IMR-90 (cell line): ENCODE measurements at regions not wholly inside any gene's neighbourhood (a gene's known extent, or its start where the extent isn't known, plus 50 kb on each side); places are given as distances from the start of the nearest gene placed in this dataset.

Source experiments
- ATAC-seq: fragments of 200-7000 bp; cut with Tn5 transposase; 2 replicates; pipeline ENCODE4 v1.9.1; 2020; ENCODE audit warnings: low read depth, mild to moderate bottlenecking, moderate library complexity
- BruUV-seq: library from RNA; stranded (reverse); fragments of 400-500 nt; replicated peaks from 2 replicates; lab custom pipeline; 2021; lab: Mats Ljungman, UMichigan
- CTCF ChIA-PET: fragments of 300-600 bp; formaldehyde crosslinking; extraction: SDS; loops from one replicate; lab custom pipeline; 2021; ENCODE audit warnings: antibody characterized with exemption; lab: Yijun Ruan, JAX
- POLR2A ChIA-PET: fragments of 300-600 bp; sonication (Branson Sonifier 250); formaldehyde crosslinking; loops from one replicate; lab custom pipeline; 2022; ENCODE audit warnings: antibody characterized with exemption; ENCODE audit not compliant: unreplicated experiment; lab: Charles Lee
- DNase-seq: peaks from one replicate; pipeline ENCODE4 v3.0.0; 2013
- H2AFZ ChIP-seq: replicated peaks from 2 replicates; pipeline ENCODE3; 2013; ENCODE audit warnings: low read length, mild to moderate bottlenecking; ENCODE audit not compliant: poor library complexity
- H2AK5ac ChIP-seq: 2 replicates; pipeline ENCODE4 v1.6.1; 2013; ENCODE audit warnings: low read depth, low read length, inconsistent platforms
- H2AK9ac ChIP-seq: replicated peaks from 2 replicates; pipeline ENCODE3; 2013; ENCODE audit warnings: mild to moderate bottlenecking, low read depth, low read length, moderate library complexity; ENCODE audit not compliant: poor library complexity
- H2BK120ac ChIP-seq: 2 replicates; pipeline ENCODE4 v1.6.1; 2013; ENCODE audit warnings: low read depth, low read length, inconsistent platforms
- H2BK15ac ChIP-seq: 3 replicates; pipeline ENCODE4 v1.6.1; 2013; ENCODE audit warnings: low read depth, low read length, inconsistent platforms
- H2BK20ac ChIP-seq: 2 replicates; pipeline ENCODE4 v1.6.1; 2013; ENCODE audit warnings: low read depth, mild to moderate bottlenecking, inconsistent platforms, low read length, moderate library complexity
- H2BK5ac ChIP-seq: 2 replicates; pipeline ENCODE4 v1.6.1; 2013; ENCODE audit warnings: mild to moderate bottlenecking, low read depth, low read length, inconsistent platforms; ENCODE audit not compliant: poor library complexity, severe bottlenecking
- H3K14ac ChIP-seq: replicated peaks from 2 replicates; pipeline ENCODE4 v1.6.1; 2013; ENCODE audit warnings: low read depth, low read length, inconsistent platforms
- H3K18ac ChIP-seq: 2 replicates; pipeline ENCODE4 v1.6.1; 2013; ENCODE audit warnings: low read depth, low read length, control low read depth
- H3K23ac ChIP-seq: 2 replicates; pipeline ENCODE4 v1.6.1; 2013; ENCODE audit warnings: low read depth, low read length, inconsistent platforms
- H3K27ac ChIP-seq: 2 replicates; pipeline ENCODE4 v1.5.1; 2013; ENCODE audit warnings: mild to moderate bottlenecking, control low read depth, low read length; ENCODE audit not compliant: insufficient read depth
- H3K27me3 ChIP-seq: 2 replicates; pipeline ENCODE4 v1.6.1; 2013; ENCODE audit warnings: low read length; ENCODE audit not compliant: control insufficient read depth, insufficient read depth
- H3K36me3 ChIP-seq: 2 replicates; pipeline ENCODE4 v1.6.1; 2013; ENCODE audit warnings: low read length, mixed read lengths; ENCODE audit not compliant: control insufficient read depth, insufficient read depth
- H3K4ac ChIP-seq: 2 replicates; pipeline ENCODE4 v1.6.1; 2013; ENCODE audit warnings: low read depth, low read length, inconsistent platforms
- H3K4me1 ChIP-seq: 2 replicates; pipeline ENCODE4 v1.6.1; 2013; ENCODE audit warnings: low read length, mixed read lengths; ENCODE audit not compliant: control insufficient read depth, insufficient read depth
- H3K4me2 ChIP-seq: 2 replicates; pipeline ENCODE4 v1.6.1; 2013; ENCODE audit warnings: low read depth, mild to moderate bottlenecking, control low read depth, low read length, moderate library complexity
- H3K4me3 ChIP-seq: 2 replicates; pipeline ENCODE4 v1.5.1; 2013; ENCODE audit warnings: low read depth, mild to moderate bottlenecking, control low read depth, low read length, moderate library complexity; ENCODE audit not compliant: insufficient read depth
- H3K56ac ChIP-seq: 2 replicates; pipeline ENCODE4 v1.6.1; 2013; ENCODE audit warnings: low read length, inconsistent platforms; ENCODE audit not compliant: insufficient read depth; ENCODE audit errors: extremely low read depth
- H3K79me1 ChIP-seq, 2 experiments: 2 replicates each; pipeline ENCODE4 v1.6.1; 2013; ENCODE audit warnings: low read length in 2 of 2, inconsistent platforms in 1 of 2, low read depth in 1 of 2
- H3K9ac ChIP-seq: 2 replicates; pipeline ENCODE4 v1.6.1; 2013; ENCODE audit warnings: low read depth, low read length, control low read depth
- H3K9me1 ChIP-seq: 2 replicates; pipeline ENCODE4 v1.6.1; 2013; ENCODE audit warnings: low read length, inconsistent platforms; ENCODE audit not compliant: insufficient read depth
- H3K9me3 ChIP-seq: 2 replicates; pipeline ENCODE4 v1.6.1; 2013; ENCODE audit warnings: low read length; ENCODE audit not compliant: control insufficient read depth, insufficient read depth
- H4K20me1 ChIP-seq: 2 replicates; pipeline ENCODE4 v1.6.1; 2013; ENCODE audit warnings: low read length, inconsistent platforms; ENCODE audit not compliant: insufficient read depth
- H4K5ac ChIP-seq: 2 replicates; pipeline ENCODE4 v1.6.1; 2013; ENCODE audit warnings: mild to moderate bottlenecking, low read depth, low read length, control low read depth
- H4K8ac ChIP-seq, 2 experiments: 2 replicates each; pipeline ENCODE4 v1.6.1; 2013; ENCODE audit warnings: low read depth in 2 of 2, low read length in 2 of 2, control low read depth in 1 of 2, inconsistent platforms in 1 of 2
- H4K91ac ChIP-seq: 2 replicates; pipeline ENCODE4 v1.6.1; 2013; ENCODE audit warnings: low read depth, low read length, inconsistent platforms; ENCODE audit not compliant: insufficient read depth
- BHLHE40 ChIP-seq: fragments of 150-350 bp; IDR thresholded peaks from 2 replicates; pipeline ENCODE4 v1.6.1; 2016; ENCODE audit warnings: mild to moderate bottlenecking, low read depth, low read length
- CEBPB ChIP-seq: IDR thresholded peaks from 2 replicates; pipeline ENCODE4 v1.6.1; 2012; ENCODE audit warnings: low read depth, low read length, improper control_type of control experiment
- CHD1 ChIP-seq: IDR thresholded peaks from 2 replicates; pipeline ENCODE4 v1.6.1; 2012; ENCODE audit warnings: low read depth, low read length, improper control_type of control experiment
- FOS ChIP-seq: fragments of 150-350 bp; IDR thresholded peaks from 2 replicates; pipeline ENCODE4 v1.6.1; 2016; ENCODE audit warnings: low read depth, low read length
- MAFK ChIP-seq: IDR thresholded peaks from 2 replicates; pipeline ENCODE4 v1.6.1; 2012; ENCODE audit warnings: low read depth, low read length, improper control_type of control experiment
- MAZ ChIP-seq: IDR thresholded peaks from 2 replicates; pipeline ENCODE4 v1.6.1; 2012; ENCODE audit warnings: low read depth, mild to moderate bottlenecking, low read length, improper control_type of control experiment, moderate library complexity, borderline replicate concordance
- MXI1 ChIP-seq: IDR thresholded peaks from 2 replicates; pipeline ENCODE4 v1.6.1; 2012; ENCODE audit warnings: low read depth, mild to moderate bottlenecking, low read length, moderate library complexity, borderline replicate concordance
- NFE2L2 ChIP-seq: fragments of 150-350 bp; IDR thresholded peaks from 2 replicates; pipeline ENCODE4 v1.6.1; 2016; ENCODE audit warnings: low read depth, mild to moderate bottlenecking, low read length
- POLR2A ChIP-seq: IDR thresholded peaks from 2 replicates; pipeline ENCODE4 v1.6.1; 2012; ENCODE audit warnings: mild to moderate bottlenecking, low read depth, low read length
- RAD21 ChIP-seq: IDR thresholded peaks from 2 replicates; pipeline ENCODE4 v1.6.1; 2012; ENCODE audit warnings: low read length, improper control_type of control experiment
- RCOR1 ChIP-seq: IDR thresholded peaks from 2 replicates; pipeline ENCODE4 v1.6.1; 2012; ENCODE audit warnings: mild to moderate bottlenecking, low read length, improper control_type of control experiment; ENCODE audit not compliant: insufficient replicate concordance
- RFX5 ChIP-seq: IDR thresholded peaks from 2 replicates; pipeline ENCODE4 v1.8.0; 2012; ENCODE audit warnings: low read depth, mild to moderate bottlenecking, low read length, moderate library complexity
- SMC3 ChIP-seq: fragments of 150-350 bp; IDR thresholded peaks from 2 replicates; pipeline ENCODE4 v1.6.1; 2016; ENCODE audit warnings: low read depth, mild to moderate bottlenecking, antibody characterized with exemption, low read length, moderate library complexity
- dilution Hi-C: fragments of 300-500 bp; cut with HindIII; formaldehyde crosslinking; loops from one replicate; pipeline ENCODE4 v1.14.3; 2018; ENCODE audit warnings: low sequenced_read_pairs; ENCODE audit not compliant: unreplicated experiment
- in situ Hi-C: fragments of 300-500 bp; cut with MboI; formaldehyde crosslinking; loops from 3 replicates; pipeline ENCODE4 v1.14.3; 2019; ENCODE audit warnings: low sequenced_read_pairs, inconsistent platforms, mixed read lengths
- intact Hi-C: fragments of 100-400 bp; cut with micrococcal nuclease; formaldehyde crosslinking; loops from 2 replicates; pipeline ENCODE4 v1.10.0; 2022
- TF ChIP-seq, protein P1 (sequence below): conservative IDR thresholded peaks from 2 replicates; pipeline ENCODE4 v1.5.1; 2012; ENCODE audit warnings: mild to moderate bottlenecking, low read depth, low read length, improper control_type of control experiment
- TF ChIP-seq, protein P2 (sequence below): fragments of 150-350 bp; IDR thresholded peaks from 2 replicates; pipeline ENCODE4 v1.6.1; 2017; ENCODE audit warnings: mild to moderate bottlenecking, antibody characterized with exemption, low read length, low read depth
- TF ChIP-seq, protein P3 (sequence below): fragments of 150-350 bp; IDR thresholded peaks from 2 replicates; pipeline ENCODE4 v1.6.1; 2016; ENCODE audit warnings: low read depth, mild to moderate bottlenecking, low read length, moderate library complexity, borderline replicate concordance

DNA sequence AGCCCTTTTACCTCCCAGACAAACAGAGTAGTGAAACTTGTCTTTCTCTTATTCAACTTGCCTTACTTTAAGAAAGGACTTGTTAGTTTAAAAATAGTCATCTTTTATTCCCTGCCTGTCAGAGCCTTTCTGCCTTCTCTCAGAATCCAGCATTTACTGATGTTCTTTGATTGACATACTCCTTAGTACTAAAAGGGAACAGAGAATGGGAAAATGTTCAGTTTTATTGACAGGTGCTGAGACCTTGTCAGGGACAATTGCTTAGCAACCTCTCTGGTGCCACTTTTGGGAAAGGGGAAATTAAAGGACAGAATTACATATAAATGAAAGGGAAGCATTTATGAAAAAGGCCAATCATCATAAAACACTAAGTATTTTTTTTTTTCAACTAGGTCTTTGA lies 378.3 kb downstream of the PDCD6IP start:
- Histone ChIP-seq H3K4ac (no peak overlapping the region), H3K23ac (no peak overlapping the region)
- in situ Hi-C loops: no loop called here

More for the DNA sequence above, 378.3 kb downstream of the PDCD6IP start:
- Histone ChIP-seq H3K36me3 (no peaks in the 10 kb centered on the region), H3K14ac (no peak overlapping the region), H3K79me1 (no peaks in the 10 kb centered on the region), H3K4me1 (no peaks in the 10 kb centered on the region), H2AK5ac (no peak overlapping the region), H2BK20ac (no peak overlapping the region), H2AK9ac (no peak overlapping the region), H3K4me2 (no peak overlapping the region), H2BK120ac (no peak overlapping the region), H3K56ac (no peak overlapping the region), H3K18ac (no peak overlapping the region), H4K8ac (no peak overlapping the region), H2BK15ac (no peak overlapping the region), H2AFZ (no peak overlapping the region), H4K91ac (no peak overlapping the region), H2BK5ac (no peak overlapping the region), H3K27me3 (no peaks in the 10 kb centered on the region), H4K5ac (no peak overlapping the region), H3K4me3 (no peak overlapping the region), H3K9ac (no peak overlapping the region), H3K27ac (no peak overlapping the region), H4K20me1 (no peaks in the 10 kb centered on the region), H3K9me1 (no peaks in the 10 kb centered on the region), H3K9me3 (no peaks in the 10 kb centered on the region)
- no TSS peak for BruUV-seq
- TF ChIP-seq CHD1 (no peak), MAZ (no peak), BHLHE40 (no peak), FOS (no peak), MXI1 (no peak), NFE2L2 (no peak), RCOR1 (no peak), CEBPB (no peak), RFX5 (no peak), RAD21 (no peak), POLR2A (no peak), MAFK (no peak), SMC3 (no peak)
- TF ChIP-seq, protein P1, sequence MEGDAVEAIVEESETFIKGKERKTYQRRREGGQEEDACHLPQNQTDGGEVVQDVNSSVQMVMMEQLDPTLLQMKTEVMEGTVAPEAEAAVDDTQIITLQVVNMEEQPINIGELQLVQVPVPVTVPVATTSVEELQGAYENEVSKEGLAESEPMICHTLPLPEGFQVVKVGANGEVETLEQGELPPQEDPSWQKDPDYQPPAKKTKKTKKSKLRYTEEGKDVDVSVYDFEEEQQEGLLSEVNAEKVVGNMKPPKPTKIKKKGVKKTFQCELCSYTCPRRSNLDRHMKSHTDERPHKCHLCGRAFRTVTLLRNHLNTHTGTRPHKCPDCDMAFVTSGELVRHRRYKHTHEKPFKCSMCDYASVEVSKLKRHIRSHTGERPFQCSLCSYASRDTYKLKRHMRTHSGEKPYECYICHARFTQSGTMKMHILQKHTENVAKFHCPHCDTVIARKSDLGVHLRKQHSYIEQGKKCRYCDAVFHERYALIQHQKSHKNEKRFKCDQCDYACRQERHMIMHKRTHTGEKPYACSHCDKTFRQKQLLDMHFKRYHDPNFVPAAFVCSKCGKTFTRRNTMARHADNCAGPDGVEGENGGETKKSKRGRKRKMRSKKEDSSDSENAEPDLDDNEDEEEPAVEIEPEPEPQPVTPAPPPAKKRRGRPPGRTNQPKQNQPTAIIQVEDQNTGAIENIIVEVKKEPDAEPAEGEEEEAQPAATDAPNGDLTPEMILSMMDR: no peak
- TF ChIP-seq, protein P2, sequence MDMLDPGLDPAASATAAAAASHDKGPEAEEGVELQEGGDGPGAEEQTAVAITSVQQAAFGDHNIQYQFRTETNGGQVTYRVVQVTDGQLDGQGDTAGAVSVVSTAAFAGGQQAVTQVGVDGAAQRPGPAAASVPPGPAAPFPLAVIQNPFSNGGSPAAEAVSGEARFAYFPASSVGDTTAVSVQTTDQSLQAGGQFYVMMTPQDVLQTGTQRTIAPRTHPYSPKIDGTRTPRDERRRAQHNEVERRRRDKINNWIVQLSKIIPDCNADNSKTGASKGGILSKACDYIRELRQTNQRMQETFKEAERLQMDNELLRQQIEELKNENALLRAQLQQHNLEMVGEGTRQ: no peak
- TF ChIP-seq, protein P3, sequence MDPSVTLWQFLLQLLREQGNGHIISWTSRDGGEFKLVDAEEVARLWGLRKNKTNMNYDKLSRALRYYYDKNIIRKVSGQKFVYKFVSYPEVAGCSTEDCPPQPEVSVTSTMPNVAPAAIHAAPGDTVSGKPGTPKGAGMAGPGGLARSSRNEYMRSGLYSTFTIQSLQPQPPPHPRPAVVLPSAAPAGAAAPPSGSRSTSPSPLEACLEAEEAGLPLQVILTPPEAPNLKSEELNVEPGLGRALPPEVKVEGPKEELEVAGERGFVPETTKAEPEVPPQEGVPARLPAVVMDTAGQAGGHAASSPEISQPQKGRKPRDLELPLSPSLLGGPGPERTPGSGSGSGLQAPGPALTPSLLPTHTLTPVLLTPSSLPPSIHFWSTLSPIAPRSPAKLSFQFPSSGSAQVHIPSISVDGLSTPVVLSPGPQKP: no peak
- no peak for DNase-seq
- dilution Hi-C loops: no loop called here
- intact Hi-C loops: no loop called here
- CTCF ChIA-PET: no interaction called here
- ATAC-seq: no peak
- POLR2A ChIA-PET: no interaction called here
